PC-3 (cell line): ENCODE measurements at regions not wholly inside any gene's neighbourhood (a gene's known extent, or its start where the extent isn't known, plus 50 kb on each side); places are given as distances from the start of the nearest gene placed in this dataset.

Experiments used
- EZH2 ChIP-seq: fragments of 300-600 bp; sonication (generic); IDR thresholded peaks from one replicate; pipeline ENCODE4 v1.6.1; 2017; ENCODE audit warnings: antibody characterized with exemption, mild to moderate bottlenecking, low read length; ENCODE audit not compliant: unreplicated experiment
- TF ChIP-seq, protein P1 (sequence below): fragments of 300-600 bp; sonication (generic); conservative IDR thresholded peaks from 2 replicates; pipeline ENCODE4 v1.5.1; 2017; ENCODE audit warnings: antibody characterized with exemption, low read depth, mild to moderate bottlenecking, low read length

DNA sequence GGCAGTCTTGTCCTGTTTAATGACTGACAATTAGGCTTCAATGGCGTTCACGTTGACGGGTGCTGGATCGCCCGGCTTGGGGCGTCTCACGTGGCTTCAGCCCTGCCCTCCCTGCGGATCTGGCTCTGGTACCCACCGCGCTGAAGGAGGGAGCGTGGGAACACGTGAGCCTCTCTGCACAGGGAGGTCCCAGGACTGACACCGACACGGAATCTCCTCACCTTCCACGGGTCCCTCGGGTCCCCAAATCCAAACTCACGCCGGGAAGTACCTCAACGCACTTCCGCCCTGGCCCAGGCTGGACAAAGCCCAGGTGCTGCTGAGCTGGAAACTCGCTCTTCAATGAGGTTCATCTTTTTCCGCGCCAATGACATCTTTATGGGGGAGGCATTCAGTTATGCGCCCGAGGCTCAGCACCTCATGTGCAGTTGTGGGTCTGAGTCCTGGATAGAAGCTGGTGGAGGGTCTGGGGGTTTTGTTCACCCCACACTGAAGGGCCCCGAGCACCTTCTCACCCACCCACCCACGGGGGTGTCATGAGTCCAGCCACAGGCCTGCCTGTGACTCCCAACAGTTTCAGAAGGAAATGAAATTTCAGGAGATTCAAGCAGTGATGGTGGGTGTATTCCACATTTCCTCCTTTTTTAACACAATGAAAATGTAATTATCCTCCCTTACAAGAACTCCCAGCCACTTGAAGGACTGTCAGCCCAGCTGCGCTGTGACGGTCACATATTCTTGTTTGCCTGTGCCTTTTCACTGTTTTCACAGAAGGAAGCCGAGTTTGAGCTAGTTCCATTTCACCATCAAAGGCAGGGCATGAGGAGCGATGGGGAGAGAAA, 251.7 kb upstream of the SFSWAP start:
- TF ChIP-seq, protein P1, sequence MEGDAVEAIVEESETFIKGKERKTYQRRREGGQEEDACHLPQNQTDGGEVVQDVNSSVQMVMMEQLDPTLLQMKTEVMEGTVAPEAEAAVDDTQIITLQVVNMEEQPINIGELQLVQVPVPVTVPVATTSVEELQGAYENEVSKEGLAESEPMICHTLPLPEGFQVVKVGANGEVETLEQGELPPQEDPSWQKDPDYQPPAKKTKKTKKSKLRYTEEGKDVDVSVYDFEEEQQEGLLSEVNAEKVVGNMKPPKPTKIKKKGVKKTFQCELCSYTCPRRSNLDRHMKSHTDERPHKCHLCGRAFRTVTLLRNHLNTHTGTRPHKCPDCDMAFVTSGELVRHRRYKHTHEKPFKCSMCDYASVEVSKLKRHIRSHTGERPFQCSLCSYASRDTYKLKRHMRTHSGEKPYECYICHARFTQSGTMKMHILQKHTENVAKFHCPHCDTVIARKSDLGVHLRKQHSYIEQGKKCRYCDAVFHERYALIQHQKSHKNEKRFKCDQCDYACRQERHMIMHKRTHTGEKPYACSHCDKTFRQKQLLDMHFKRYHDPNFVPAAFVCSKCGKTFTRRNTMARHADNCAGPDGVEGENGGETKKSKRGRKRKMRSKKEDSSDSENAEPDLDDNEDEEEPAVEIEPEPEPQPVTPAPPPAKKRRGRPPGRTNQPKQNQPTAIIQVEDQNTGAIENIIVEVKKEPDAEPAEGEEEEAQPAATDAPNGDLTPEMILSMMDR = no peak
- TF ChIP-seq EZH2 = no peak
